GM18517 (cell line): ENCODE measurements at regions not wholly inside any gene's neighbourhood (a gene's known extent, or its start where the extent isn't known, plus 50 kb on each side); places are given as distances from the start of the nearest gene placed in this dataset.

ENCODE experiments used
- ATAC-seq: cut with Tn5 transposase; IDR thresholded peaks from one replicate; pipeline ENCODE4 v1.9.1; 2021; ENCODE audit warnings: mild to moderate bottlenecking, moderate library complexity; ENCODE audit not compliant: unreplicated experiment

DNA sequence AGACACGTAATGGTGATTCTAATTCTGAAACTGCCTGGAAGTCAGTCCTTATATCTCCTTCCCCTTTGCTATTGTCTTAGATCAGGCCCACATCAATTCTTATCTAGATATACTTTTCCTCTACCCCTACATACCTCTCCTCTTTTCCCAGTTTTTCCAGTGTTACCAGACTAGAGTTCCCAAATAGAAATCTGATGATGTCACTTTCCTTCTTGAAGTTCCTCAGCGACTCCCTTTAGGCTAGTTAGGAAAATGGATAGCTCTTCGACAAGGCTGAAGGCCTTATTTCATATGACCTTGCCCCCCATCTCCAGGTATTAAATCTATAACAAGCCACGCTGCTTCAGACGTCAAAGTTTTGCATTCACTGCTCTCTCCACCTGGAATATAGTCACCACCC is 201.1 kb upstream of the ATP2B1 start:
- no peak for ATAC-seq

DNA sequence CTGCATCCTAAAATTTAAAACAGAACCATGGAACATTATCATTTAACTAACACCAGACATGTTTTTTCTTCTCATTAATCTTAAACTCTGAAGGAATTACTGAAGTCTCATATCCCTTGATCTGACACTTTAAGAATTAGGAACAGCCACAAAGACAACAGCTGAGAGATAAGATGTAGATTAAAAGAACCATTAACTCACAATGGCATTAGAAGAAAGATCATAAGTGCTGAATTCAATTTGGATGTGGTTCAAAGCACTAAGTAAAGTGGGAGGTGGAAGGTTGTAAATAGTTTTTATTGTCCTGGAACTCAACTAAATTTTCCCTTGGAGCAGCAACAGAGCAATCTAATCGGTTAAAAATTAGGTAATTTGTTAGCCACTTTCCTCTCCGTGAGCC is 199.0 kb upstream of the ATP2B1 start:
- ATAC-seq = no peak

GRCh38 chr12:89906824-89907223 is 198.2 kb upstream of the ATP2B1 start:
- ATAC-seq = no peak

- no peak for ATAC-seq
These were observed 197.5 kb upstream of the ATP2B1 start for GRCh38 chr12:89906178-89906577.

DNA sequence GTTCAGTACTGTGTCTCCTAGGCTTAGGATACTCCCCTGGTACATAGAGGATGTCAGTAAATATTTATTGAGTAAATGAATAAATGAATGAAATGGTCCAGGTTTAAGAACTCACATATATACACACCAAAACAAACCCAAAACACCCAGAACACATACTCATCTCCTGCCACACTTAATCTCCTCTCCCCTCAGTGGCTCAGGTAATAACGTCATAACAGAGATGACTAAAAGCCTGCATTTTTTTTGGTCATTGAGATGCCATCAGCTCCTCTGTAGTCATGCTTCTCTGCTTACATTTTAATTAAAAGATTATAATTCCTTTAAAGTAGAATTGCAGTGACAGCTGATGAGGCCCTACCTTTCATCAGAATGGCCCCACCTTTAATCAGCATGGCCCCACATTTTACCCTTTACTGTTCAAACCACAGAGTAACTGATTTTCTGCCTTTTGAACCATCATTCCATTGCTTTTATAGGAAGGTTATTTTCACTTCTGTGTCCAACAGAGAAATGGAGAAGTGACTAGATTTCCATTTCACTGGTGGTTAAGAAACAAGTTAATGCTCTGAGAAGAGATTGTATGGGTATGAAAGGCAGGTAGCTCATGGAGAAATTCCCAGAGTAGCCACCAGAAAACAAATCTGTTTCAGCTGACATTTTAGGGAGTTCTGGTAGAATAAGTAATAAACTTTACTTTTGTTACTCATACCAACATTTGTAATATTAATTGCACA is 193.4 kb upstream of the ATP2B1 start:
- ATAC-seq = no peak

GRCh38 chr12:89901319-89901718 is 192.7 kb upstream of the ATP2B1 start:
- no peak for ATAC-seq

DNA sequence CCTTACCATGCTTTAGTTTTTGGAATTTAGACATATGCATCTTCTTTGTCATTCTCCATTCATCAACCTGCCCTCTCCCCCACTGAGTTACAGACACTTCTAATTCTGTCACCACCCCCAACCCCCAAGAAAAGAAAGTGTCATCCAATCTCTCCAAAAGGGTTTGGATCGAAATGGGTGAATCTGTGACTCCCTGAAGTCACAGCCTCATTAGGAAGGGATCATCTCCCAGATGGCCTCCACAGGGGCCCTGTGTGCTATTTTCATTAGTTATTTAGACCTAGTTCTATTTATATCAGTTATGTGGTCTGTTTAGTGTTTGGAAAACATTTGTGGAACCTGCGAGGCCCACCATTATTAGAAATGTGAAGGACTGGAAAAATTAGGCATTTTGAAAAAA is 191.0 kb upstream of the ATP2B1 start:
- ATAC-seq = no peak

DNA sequence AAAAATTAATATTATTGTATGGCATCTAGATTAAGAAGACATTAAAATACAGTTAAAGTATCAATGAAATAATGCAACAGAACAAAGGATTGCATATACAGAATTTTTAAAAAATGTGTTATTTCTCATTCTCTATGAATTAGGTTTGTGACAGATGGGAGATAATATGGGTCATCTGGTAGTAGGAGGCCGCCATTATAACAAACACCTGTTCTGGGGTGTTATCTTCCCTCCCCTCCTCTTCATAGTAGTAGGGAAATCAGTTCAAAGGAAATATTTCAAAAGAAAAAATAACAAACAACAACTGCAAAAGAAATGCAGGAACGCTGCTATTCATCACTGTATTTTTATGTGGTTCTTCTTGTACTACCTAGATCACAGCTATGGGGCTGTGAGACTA is 187.0 kb upstream of the ATP2B1 start:
- no peak for ATAC-seq

DNA sequence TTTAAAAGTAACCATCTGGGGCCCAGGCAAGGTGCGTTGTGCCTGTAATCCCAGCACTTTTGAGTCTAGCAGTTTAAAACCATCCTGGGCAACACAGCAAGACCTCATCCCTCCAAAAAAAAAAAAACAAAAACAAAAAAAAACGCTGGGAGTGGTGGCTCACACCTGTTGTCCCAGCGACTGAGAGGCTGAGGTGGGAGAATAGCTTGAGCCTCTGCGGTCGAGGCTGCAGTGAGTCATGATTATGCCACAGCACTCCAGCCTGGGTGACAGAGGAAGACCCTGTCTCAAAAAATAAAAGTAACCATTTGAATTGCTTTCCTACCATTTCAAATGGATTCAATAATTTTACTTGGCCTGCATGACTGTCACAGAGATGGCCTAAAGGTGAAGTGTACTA is 186.5 kb upstream of the ATP2B1 start:
- ATAC-seq = no peak

GRCh38 chr12:89893972-89894706 is 185.5 kb upstream of the ATP2B1 start:
- ATAC-seq = no peak

DNA sequence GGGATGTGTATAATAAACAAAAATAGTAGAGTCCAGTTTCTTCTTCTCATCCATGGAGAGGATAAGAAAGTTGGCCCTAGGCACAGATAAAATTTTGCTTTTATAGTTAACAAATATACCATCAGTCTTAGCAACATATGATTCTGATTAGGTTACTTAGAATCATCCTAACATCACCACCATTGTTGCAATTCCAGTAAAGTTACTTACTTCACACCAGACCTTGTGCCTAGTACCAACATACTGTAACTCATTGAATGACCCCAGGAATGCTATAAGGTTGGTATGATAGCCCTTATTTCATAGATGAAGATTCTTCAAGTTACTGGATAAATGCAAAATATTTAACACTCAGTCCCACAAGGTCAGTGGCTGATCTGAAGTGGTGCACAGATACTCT is 183.8 kb upstream of the ATP2B1 start:
- no peak for ATAC-seq

DNA sequence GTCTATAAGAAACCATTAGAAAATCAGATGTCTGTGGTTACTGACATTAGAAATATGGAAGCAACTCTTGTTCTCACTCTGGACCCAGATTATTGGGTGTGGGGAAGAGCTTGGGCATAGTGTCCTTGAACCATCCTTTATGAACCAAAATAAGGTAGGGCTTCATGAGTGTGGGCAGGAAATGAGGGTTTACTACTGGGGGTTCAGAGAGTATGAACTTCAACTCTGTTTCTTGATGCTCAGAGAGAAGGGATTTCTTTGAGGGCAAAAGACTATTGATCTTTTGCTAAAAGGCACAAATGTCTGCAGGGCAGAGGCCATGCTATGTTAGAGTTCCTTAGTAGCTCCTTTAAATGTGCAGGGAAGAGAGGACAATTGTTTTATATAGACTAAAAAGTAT is 183.3 kb upstream of the ATP2B1 start:
- no peak for ATAC-seq

- ATAC-seq = no peak
These were observed 181.5 kb upstream of the ATP2B1 start for GRCh38 chr12:89890161-89890560.

GRCh38 chr12:89889062-89889461 is 180.4 kb upstream of the ATP2B1 start:
- ATAC-seq = no peak

DNA sequence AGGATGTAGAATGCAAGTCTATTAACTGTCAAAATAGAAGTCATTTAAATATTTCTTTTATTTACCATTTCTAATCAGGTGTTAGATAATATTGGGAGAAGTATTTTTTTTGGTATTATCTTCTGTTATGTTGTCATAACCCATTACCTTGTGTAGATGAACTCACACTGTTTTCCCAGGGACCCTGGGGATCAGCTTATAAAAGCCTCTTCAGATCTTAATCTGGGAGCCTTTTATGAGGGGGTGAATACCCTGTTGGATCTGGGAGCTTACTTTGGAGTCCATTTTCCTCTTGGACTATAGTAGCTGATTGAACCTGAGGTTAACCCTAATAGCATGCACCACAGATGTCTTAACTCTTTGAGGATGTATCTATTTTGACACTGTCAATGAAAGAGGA is 176.3 kb upstream of the ATP2B1 start:
- ATAC-seq = no peak

DNA sequence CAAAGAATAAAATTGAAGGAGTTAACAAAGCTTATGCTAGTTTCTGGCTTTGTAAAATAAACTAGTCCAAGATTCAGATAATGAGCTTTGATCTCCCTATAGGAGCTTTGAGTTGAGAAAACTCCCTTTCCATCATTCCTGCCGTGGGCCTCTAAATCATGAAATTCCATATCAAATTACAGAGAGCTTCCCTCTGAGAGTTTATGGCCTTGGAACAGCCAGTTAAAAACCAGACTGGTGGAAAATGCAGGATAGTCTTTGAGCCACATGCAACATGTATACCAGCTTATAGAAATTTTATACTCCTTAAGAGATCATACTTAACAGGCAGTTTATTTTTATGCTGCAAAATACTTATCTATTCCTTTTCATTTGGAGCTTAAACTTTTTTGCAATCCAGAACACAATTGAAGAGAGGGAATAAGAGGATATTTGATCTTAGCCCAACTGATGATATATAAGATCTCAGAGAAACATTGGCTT is 175.8 kb upstream of the ATP2B1 start:
- ATAC-seq = no peak

DNA sequence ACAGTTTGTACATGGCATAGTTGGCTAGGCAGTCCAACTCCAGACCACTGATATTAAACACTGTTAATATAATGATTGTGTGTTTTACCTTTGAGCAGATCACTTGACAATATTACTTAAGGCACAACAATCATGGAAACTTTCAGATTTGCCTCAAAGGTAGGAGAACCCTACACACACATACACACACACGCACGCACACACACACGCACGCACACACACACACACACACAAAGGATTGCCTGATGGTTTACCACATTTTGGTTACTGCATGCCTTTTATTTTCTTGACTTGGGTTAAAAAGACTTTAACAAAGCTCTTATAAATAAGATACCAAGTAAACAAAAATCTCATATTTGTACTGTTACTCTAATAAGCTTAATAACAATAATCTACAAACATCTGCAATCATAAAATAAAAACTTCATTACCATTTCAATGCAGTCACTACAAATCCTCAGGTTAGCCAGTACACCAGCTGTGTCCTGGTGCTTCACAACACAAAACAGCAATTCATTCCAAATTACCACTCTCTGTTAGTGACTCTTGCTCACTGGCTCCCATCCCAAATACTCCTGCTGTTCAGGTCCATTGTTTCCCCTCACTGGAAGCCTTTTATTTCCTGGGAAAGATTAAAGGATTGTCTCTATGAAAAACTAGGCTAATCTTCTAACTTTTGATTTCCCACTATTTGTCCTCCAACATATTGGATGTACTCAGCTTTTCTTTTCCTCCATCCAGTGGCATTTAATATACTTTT is 175.2 kb upstream of the ATP2B1 start:
- ATAC-seq = no peak

- ATAC-seq = no peak
These were observed 174.2 kb upstream of the ATP2B1 start for GRCh38 chr12:89882792-89883191.

DNA sequence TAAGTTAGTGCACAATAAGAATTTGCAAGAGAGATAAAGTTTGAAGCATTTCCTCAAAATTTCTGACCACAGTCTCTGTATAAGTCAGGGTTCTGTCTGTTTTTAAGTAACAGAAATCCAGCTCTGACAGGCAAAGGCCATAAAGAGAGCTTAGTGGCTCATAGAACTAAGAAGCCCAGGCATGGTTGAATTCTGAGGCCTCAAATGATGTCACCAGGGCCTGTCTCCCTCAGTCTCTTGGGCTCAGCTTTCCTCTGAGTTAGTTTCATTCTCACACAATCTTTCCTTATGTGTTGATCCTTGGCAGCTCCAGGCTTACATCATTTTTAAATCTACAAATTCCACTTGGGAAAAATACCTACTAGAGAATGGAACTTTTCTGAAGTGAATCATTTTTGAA is 173.4 kb upstream of the ATP2B1 start:
- ATAC-seq = peak; percentile 24

- peak; percentile 95 for ATAC-seq
These were observed 172.2 kb upstream of the ATP2B1 start for GRCh38 chr12:89880690-89881350.

- ATAC-seq = no peak
These were observed 171.1 kb upstream of the ATP2B1 start for GRCh38 chr12:89879766-89880165.
